ENCODE measurements at regions not wholly inside any gene's neighbourhood (a gene's known extent, or its start where the extent isn't known, plus 50 kb on each side); places are given as distances from the start of the nearest gene placed in this dataset.

GRCh38 chr6:82017288-82017687 lies 230.3 kb downstream of the IBTK start:
- Histone ChIP-seq H3K36me3 (ENCODE audit: insufficient read depth, low read length) (no peaks in the 10 kb centered on the region), H3K4me2 (ENCODE audit: insufficient read depth, low read length) (peak overlapping the region; percentile 42), H3K4me3 (ENCODE audit: insufficient read depth, low read length) (no peak overlapping the region), H3K27me3 (ENCODE audit: insufficient read depth, low read length) (no peaks in the 10 kb centered on the region), H4K20me1 (ENCODE audit: insufficient read depth, low read length) (no peaks in the 10 kb centered on the region), H3K27ac (ENCODE audit: low read depth, low read length) (peak overlapping the region; percentile 62), H3K9me3 (ENCODE audit: low read depth, low read length) (no peaks in the 10 kb centered on the region), H3K79me2 (ENCODE audit: insufficient read depth, low read length) (no peaks in the 10 kb centered on the region), H2AFZ (ENCODE audit: low read length) (no peak overlapping the region), H3K4me1 (ENCODE audit: insufficient read depth, low read length) (peaks cover 44% of the 10 kb centered on the region)
- TF ChIP-seq, protein P1, sequence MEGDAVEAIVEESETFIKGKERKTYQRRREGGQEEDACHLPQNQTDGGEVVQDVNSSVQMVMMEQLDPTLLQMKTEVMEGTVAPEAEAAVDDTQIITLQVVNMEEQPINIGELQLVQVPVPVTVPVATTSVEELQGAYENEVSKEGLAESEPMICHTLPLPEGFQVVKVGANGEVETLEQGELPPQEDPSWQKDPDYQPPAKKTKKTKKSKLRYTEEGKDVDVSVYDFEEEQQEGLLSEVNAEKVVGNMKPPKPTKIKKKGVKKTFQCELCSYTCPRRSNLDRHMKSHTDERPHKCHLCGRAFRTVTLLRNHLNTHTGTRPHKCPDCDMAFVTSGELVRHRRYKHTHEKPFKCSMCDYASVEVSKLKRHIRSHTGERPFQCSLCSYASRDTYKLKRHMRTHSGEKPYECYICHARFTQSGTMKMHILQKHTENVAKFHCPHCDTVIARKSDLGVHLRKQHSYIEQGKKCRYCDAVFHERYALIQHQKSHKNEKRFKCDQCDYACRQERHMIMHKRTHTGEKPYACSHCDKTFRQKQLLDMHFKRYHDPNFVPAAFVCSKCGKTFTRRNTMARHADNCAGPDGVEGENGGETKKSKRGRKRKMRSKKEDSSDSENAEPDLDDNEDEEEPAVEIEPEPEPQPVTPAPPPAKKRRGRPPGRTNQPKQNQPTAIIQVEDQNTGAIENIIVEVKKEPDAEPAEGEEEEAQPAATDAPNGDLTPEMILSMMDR (IDR thresholded peaks at IDR 0.05; ENCODE audit: extremely low read depth, low read depth, low read length) = no peak
- DNase-seq (ENCODE audit: insufficient read length, low spot score, missing footprints) = no peak

DNA sequence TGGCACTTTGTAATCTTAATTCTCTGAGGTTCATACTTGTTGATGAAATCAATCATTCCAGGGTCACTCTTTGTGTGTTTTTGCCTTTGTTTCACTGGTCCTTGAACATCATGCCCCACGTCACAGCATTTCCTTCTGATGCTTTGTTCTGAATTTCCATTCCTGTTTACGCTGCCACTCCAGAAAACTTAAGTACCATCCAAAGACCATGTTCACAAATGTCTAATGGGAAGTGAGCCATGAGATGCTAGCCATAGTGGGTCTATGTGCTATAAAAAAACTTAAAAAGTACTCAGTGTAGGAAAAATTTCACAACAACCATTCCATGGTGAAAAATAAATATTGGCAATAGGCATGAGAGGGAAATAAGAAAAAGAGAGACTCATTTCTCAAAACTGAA lies 232.0 kb downstream of the IBTK start:
- DNase-seq (ENCODE audit: insufficient read length, low spot score, missing footprints) = no peak
- H3K9me3 ChIP-seq (ENCODE audit: low read depth, low read length) = no peaks in the 10 kb centered on the region

GRCh38 chr6:82015043-82015442 lies 232.5 kb downstream of the IBTK start:
- H3K27me3 ChIP-seq (ENCODE audit: insufficient read depth, low read length) = no peaks in the 10 kb centered on the region
- TF ChIP-seq, protein P1 (IDR thresholded peaks at IDR 0.05; ENCODE audit: extremely low read depth, low read depth, low read length) = no peak
- no peaks in the 10 kb centered on the region for H3K9me3 ChIP-seq (ENCODE audit: low read depth, low read length)
- no peaks in the 10 kb centered on the region for H3K36me3 ChIP-seq (ENCODE audit: insufficient read depth, low read length)
- peak overlapping the region; percentile 63 for H3K27ac ChIP-seq (ENCODE audit: low read depth, low read length)
- peak overlapping the region; percentile 1 for H3K4me2 ChIP-seq (ENCODE audit: insufficient read depth, low read length)
- H2AFZ ChIP-seq (ENCODE audit: low read length) = peak overlapping the region; percentile 27
- H3K79me2 ChIP-seq (ENCODE audit: insufficient read depth, low read length) = no peaks in the 10 kb centered on the region
- no peaks in the 10 kb centered on the region for H4K20me1 ChIP-seq (ENCODE audit: insufficient read depth, low read length)
- H3K4me1 ChIP-seq (ENCODE audit: insufficient read depth, low read length) = peaks cover 42% of the 10 kb centered on the region
- no peak for DNase-seq (ENCODE audit: insufficient read length, low spot score, missing footprints)
- no peak overlapping the region for H3K4me3 ChIP-seq (ENCODE audit: insufficient read depth, low read length)

More for the DNA sequence above, 232.0 kb downstream of the IBTK start:
- Histone ChIP-seq H4K20me1 (ENCODE audit: insufficient read depth, low read length) (no peaks in the 10 kb centered on the region), H3K27me3 (ENCODE audit: insufficient read depth, low read length) (no peaks in the 10 kb centered on the region), H3K4me1 (ENCODE audit: insufficient read depth, low read length) (peaks cover 42% of the 10 kb centered on the region), H3K79me2 (ENCODE audit: insufficient read depth, low read length) (no peaks in the 10 kb centered on the region), H3K27ac (ENCODE audit: low read depth, low read length) (peak overlapping the region; percentile 25), H3K36me3 (ENCODE audit: insufficient read depth, low read length) (no peaks in the 10 kb centered on the region), H2AFZ (ENCODE audit: low read length) (peak overlapping the region; percentile 27), H3K4me2 (ENCODE audit: insufficient read depth, low read length) (no peak overlapping the region), H3K4me3 (ENCODE audit: insufficient read depth, low read length) (no peak overlapping the region)
- TF ChIP-seq, protein P1 (IDR thresholded peaks at IDR 0.05; ENCODE audit: extremely low read depth, low read depth, low read length) = no peak

DNA sequence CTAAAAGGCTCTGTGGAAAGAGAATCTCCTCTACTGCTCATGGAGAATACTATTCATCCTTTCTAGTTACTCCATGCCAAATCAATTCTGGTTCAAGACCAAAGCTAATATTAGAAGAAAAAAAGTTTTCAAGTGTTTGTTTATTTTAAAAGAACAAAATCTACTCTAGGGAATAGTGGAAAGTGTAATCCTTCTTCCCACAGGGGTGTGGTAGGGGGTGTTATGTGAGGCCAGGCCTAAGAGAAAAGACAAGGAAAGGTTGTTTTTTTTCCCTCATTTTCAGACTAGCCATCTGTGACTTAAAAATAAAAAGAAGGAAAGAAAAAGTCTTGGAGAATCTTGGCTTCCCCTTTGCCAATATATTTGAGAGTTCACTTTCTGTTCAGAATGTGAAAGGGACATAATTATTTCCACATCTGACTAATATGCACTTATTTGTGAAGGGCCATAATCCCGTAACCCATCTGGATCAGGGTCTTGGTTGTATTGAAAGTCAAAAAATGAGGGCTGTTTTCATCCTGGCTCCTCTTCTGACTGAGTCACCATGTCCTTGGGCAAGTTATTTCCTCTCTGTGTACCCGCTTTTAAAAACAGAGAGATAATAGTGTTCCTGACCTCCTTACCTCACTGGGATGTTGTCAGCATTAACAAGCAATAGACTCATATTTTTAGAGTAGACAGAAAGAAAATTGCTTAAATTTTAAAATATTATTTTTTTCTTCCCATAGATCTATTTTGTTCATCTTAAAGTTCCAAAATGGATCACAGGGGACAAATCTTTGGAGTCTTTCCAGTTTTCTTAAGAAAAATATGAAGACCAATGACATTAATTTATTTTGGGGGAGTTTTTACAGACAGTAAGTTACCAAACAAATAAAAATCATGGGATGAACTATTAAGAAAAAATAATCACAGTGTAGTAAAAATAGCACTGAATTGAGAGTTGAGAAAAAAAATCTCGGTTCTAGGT lies 233.7 kb downstream of the IBTK start:
- Histone ChIP-seq H4K20me1 (ENCODE audit: insufficient read depth, low read length) (no peaks in the 10 kb centered on the region), H2AFZ (ENCODE audit: low read length) (peak overlapping the region; percentile 39), H3K4me1 (ENCODE audit: insufficient read depth, low read length) (peaks cover 42% of the 10 kb centered on the region), H3K36me3 (ENCODE audit: insufficient read depth, low read length) (no peaks in the 10 kb centered on the region), H3K79me2 (ENCODE audit: insufficient read depth, low read length) (no peaks in the 10 kb centered on the region), H3K27ac (ENCODE audit: low read depth, low read length) (peak overlapping the region; percentile 63), H3K4me2 (ENCODE audit: insufficient read depth, low read length) (peak overlapping the region; percentile 49), H3K27me3 (ENCODE audit: insufficient read depth, low read length) (no peaks in the 10 kb centered on the region), H3K9me3 (ENCODE audit: low read depth, low read length) (no peaks in the 10 kb centered on the region), H3K4me3 (ENCODE audit: insufficient read depth, low read length) (no peak overlapping the region)
- TF ChIP-seq, protein P1 (IDR thresholded peaks at IDR 0.05; ENCODE audit: extremely low read depth, low read depth, low read length) = no peak
- peak; percentile 73 for DNase-seq (ENCODE audit: insufficient read length, low spot score, missing footprints)

Measured in osteoblast (primary cell).